ENCODE measurements at regions not wholly inside any gene's neighbourhood (a gene's known extent, or its start where the extent isn't known, plus 50 kb on each side); places are given as distances from the start of the nearest gene placed in this dataset.

DNA sequence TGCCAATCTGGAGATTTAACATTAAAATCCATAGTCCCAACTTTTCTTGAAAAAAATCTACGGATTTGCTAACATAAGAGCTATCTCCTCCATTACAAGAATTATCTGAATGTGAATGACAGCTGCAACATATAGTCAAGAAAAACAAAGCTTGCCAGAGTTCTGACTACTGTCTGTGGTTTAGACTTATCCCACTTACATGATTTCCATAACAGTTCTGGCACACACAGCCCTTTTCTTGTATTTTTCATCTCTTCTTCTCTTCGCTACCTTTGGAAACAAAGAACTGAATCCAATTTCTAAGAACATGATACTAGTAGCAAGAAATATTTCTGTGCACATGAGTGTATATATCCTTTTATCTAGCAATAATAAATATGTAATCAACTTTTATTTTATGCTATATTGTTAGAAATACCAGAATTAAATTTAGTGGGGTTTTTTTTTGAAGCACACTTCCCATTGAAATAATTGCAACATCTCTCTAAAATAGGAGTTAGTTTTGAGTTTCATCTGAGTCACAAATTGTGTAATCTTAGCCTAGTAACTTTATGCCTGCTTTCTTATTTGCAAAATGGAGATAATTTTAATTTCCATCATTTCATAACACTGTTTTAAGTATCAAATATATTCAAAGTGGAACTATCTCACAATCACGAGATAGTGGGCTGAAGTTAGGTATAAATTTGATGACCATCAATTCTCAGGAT is 1217.6 kb downstream of the JRKL start:
- intact Hi-C loops (cut with DNase I; ENCODE audit: low total_unique reads): no loop called here
- Histone ChIP-seq H3K36me3 (no peaks in the 10 kb centered on the region), H3K27ac (no peak overlapping the region), H3K4me3 (no peak overlapping the region), H3K27me3 (no peaks in the 10 kb centered on the region), H3K4me1 (no peaks in the 10 kb centered on the region), H3K9me3 (no peaks in the 10 kb centered on the region)
- no peak for DNase-seq
- WGBS, 2 donors (ENCODE audit: low coverage in 1 of 2): 57 to 58% methylated on average over 3 of the region's 3 CpGs
- in situ Hi-C loops (cut with MboI; ENCODE audit: low pct_ligation_motif_present in 1 of 4, low pct_unique_long_range_greater_than_20kb in 1 of 4, low sequenced_read_pairs in 3 of 4): no loop called here
- TF ChIP-seq POLR2AphosphoS5 (IDR thresholded peaks at IDR 0.05): no peak
- TF ChIP-seq POLR2A (IDR thresholded peaks at IDR 0.05): no peak
- TF ChIP-seq, protein P1, sequence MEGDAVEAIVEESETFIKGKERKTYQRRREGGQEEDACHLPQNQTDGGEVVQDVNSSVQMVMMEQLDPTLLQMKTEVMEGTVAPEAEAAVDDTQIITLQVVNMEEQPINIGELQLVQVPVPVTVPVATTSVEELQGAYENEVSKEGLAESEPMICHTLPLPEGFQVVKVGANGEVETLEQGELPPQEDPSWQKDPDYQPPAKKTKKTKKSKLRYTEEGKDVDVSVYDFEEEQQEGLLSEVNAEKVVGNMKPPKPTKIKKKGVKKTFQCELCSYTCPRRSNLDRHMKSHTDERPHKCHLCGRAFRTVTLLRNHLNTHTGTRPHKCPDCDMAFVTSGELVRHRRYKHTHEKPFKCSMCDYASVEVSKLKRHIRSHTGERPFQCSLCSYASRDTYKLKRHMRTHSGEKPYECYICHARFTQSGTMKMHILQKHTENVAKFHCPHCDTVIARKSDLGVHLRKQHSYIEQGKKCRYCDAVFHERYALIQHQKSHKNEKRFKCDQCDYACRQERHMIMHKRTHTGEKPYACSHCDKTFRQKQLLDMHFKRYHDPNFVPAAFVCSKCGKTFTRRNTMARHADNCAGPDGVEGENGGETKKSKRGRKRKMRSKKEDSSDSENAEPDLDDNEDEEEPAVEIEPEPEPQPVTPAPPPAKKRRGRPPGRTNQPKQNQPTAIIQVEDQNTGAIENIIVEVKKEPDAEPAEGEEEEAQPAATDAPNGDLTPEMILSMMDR (IDR thresholded peaks at IDR 0.05): no peak
- TF ChIP-seq EP300 (IDR thresholded peaks at IDR 0.05; ENCODE audit: low read depth): no peak

DNA sequence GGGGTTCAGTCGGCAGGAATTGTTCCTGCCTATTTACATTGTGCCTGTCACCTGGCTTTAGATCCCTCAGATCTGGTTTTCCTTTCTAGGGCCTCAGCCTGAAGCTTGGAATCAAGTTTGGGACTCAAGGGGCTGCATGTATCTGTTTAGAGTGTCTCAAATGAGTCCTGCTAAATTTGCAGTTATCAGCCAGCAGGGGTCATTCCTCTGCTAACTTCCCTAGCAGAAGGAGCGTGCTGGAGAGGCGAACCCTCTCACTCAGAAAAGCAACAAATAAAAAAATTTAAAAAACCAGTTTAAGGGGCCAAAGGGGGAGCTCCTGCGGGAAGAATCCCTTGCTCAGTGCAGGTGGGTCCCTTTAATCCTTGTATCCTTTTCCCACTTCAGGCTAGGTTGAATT is 1220.2 kb downstream of the JRKL start:
- H3K36me3 ChIP-seq: no peaks in the 10 kb centered on the region
- intact Hi-C loops (cut with DNase I; ENCODE audit: low total_unique reads): no loop called here
- no peak overlapping the region for H3K4me3 ChIP-seq
- TF ChIP-seq POLR2AphosphoS5 (IDR thresholded peaks at IDR 0.05) (no peak), POLR2A (IDR thresholded peaks at IDR 0.05) (no peak)
- DNase-seq: no peak
- 64 to 100% methylated on average over 2 to 4 of the region's 4 CpGs for WGBS, 2 donors (ENCODE audit: low coverage in 1 of 2)
- in situ Hi-C loops (cut with MboI; ENCODE audit: low pct_ligation_motif_present in 1 of 4, low pct_unique_long_range_greater_than_20kb in 1 of 4, low sequenced_read_pairs in 3 of 4): no loop called here
- H3K4me1 ChIP-seq: no peaks in the 10 kb centered on the region
- no peak overlapping the region for H3K27ac ChIP-seq
- H3K27me3 ChIP-seq: no peaks in the 10 kb centered on the region
- H3K9me3 ChIP-seq: no peaks in the 10 kb centered on the region

DNA sequence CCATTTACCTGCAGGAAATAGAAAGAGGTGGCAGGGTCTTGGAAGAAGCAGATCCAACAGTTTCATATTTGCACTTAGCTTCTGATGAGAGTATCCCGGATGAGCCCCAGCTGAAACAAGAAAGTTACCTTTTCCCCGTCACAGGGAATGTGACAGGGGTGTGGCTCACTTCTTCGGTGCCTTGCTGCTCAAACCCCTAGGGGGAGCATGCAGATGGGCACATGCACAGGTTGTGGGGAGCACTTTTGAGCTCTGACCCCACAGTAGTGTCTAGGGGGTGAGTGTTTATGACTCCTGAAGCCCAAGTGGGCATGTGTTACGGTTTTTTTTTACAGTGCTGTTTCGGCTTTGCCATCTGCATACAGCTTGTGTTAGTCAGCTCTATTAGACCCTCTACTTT is 1221.0 kb downstream of the JRKL start:
- no peaks in the 10 kb centered on the region for H3K4me1 ChIP-seq
- WGBS, 2 donors (ENCODE audit: low coverage in 1 of 2): 84 to 100% methylated on average over 2 to 5 of the region's 5 CpGs
- in situ Hi-C loops (cut with MboI; ENCODE audit: low pct_ligation_motif_present in 1 of 4, low pct_unique_long_range_greater_than_20kb in 1 of 4, low sequenced_read_pairs in 3 of 4) (no loop called here), intact Hi-C loops (cut with DNase I; ENCODE audit: low total_unique reads) (no loop called here)
- DNase-seq: no peak
- H3K36me3 ChIP-seq: no peaks in the 10 kb centered on the region
- TF ChIP-seq POLR2A (IDR thresholded peaks at IDR 0.05): no peak
- TF ChIP-seq, protein P1 (IDR thresholded peaks at IDR 0.05): no peak
- no peak for TF ChIP-seq EP300 (IDR thresholded peaks at IDR 0.05; ENCODE audit: low read depth)
- no peak for TF ChIP-seq POLR2AphosphoS5 (IDR thresholded peaks at IDR 0.05)
- H3K27me3 ChIP-seq: no peaks in the 10 kb centered on the region
- H3K4me3 ChIP-seq: no peak overlapping the region
- H3K9me3 ChIP-seq: no peaks in the 10 kb centered on the region
- no peak overlapping the region for H3K27ac ChIP-seq

DNA sequence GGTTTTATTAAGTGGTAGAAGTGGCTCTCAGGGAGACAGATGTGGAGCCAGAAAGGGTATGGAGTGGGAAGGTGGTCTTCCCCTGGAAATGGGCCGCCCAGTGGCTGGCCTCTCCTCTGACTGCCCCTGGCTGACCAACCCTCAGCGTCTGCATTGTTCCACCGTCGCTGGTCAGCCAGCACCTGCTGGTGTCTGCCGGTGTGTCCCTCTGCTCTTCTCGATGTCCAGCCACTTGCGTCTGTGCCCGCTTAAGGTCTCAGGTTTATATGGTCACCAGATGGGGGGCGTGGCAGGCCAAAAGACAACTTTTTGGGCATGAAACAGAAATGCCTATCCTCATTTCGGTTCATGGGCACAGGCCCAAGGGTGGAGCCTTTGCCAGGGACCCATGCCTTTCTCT is 1221.5 kb downstream of the JRKL start:
- WGBS, 2 donors (ENCODE audit: low coverage in 1 of 2): 85 to 100% methylated on average over 5 to 10 of the region's 10 CpGs
- no peak for TF ChIP-seq EP300 (IDR thresholded peaks at IDR 0.05; ENCODE audit: low read depth)
- TF ChIP-seq, protein P1 (IDR thresholded peaks at IDR 0.05): no peak
- no peak for TF ChIP-seq POLR2A (IDR thresholded peaks at IDR 0.05)
- TF ChIP-seq POLR2AphosphoS5 (IDR thresholded peaks at IDR 0.05): no peak
- in situ Hi-C loops (cut with MboI; ENCODE audit: low pct_ligation_motif_present in 1 of 4, low pct_unique_long_range_greater_than_20kb in 1 of 4, low sequenced_read_pairs in 3 of 4) (no loop called here), intact Hi-C loops (cut with DNase I; ENCODE audit: low total_unique reads) (no loop called here)
- Histone ChIP-seq H3K27me3 (no peaks in the 10 kb centered on the region), H3K4me3 (no peak overlapping the region), H3K27ac (no peak overlapping the region), H3K36me3 (no peaks in the 10 kb centered on the region), H3K4me1 (no peaks in the 10 kb centered on the region), H3K9me3 (no peaks in the 10 kb centered on the region)
- DNase-seq: no peak

DNA sequence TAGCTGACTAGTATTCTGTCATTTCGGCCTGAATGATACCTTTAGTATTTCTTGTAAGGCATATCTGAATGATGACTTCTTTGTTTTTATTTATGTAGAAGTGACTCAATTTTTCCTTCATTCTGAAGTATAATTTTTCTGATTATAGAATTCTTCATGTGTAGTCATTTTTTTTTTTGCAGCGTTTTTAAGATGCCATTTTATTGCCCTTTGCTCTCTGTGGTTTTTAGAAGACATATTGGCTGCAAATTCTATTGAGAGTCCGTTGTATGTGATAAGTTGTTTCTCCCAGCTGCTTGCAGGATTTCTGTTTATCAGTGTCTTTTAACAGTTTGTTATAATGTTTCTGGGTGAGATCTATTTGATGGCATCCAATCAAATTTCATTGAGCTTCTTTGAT is 1224.8 kb downstream of the JRKL start:
- in situ Hi-C loops (cut with MboI; ENCODE audit: low pct_ligation_motif_present in 1 of 4, low pct_unique_long_range_greater_than_20kb in 1 of 4, low sequenced_read_pairs in 3 of 4): no loop called here
- H3K4me3 ChIP-seq: no peak overlapping the region

More for the DNA sequence above, 1224.8 kb downstream of the JRKL start:
- H3K27me3 ChIP-seq: no peaks in the 10 kb centered on the region
- intact Hi-C loops (cut with DNase I; ENCODE audit: low total_unique reads): no loop called here
- no peaks in the 10 kb centered on the region for H3K36me3 ChIP-seq
- WGBS, 2 donors (ENCODE audit: low coverage in 1 of 2): 43 to 58% methylated on average over 3 of the region's 3 CpGs
- TF ChIP-seq POLR2A (IDR thresholded peaks at IDR 0.05) (no peak), EP300 (IDR thresholded peaks at IDR 0.05; ENCODE audit: low read depth) (no peak), POLR2AphosphoS5 (IDR thresholded peaks at IDR 0.05) (no peak)
- TF ChIP-seq, protein P1 (IDR thresholded peaks at IDR 0.05): no peak
- no peak overlapping the region for H3K27ac ChIP-seq
- peaks cover 7 to 14% of the 10 kb centered on the region in 2 donors for H3K9me3 ChIP-seq
- no peak for DNase-seq
- H3K4me1 ChIP-seq: no peaks in the 10 kb centered on the region
